ENCODE measurements at regions not wholly inside any gene's neighbourhood (a gene's known extent, or its start where the extent isn't known, plus 50 kb on each side); places are given as distances from the start of the nearest gene placed in this dataset.
"Not testable (repeated sequence)": the region's sequence is repeated elsewhere in the genome, so short reads cannot be mapped to it uniquely, and the experiment has no call there.

DNA sequence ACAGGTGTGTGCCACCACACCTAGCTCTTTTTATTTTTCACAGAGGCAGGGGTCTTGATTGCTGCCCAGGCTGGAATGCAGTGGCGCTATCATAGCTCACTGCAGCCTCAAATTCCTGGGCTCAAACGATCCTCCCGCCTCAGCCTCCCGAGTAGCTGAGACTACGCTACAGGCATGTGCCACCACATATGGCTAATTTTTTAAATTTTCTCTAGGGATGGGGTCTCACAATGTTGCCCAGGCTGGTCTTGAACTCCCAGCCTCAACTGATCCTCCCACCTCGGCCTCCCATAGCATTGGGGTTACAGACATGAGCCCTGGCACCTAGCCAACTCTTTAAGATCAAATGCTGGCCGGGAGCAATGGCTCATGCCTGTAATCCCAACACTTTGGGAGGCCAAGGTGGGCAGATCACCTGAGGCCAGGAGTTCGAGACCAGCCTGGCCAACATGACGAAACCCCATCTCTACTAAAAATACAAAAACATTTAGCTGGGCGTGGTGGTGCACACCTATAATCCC lies 50.6 kb upstream of the MYL10 start:
- DNase-seq, result not testable (repeated sequence)

DNA sequence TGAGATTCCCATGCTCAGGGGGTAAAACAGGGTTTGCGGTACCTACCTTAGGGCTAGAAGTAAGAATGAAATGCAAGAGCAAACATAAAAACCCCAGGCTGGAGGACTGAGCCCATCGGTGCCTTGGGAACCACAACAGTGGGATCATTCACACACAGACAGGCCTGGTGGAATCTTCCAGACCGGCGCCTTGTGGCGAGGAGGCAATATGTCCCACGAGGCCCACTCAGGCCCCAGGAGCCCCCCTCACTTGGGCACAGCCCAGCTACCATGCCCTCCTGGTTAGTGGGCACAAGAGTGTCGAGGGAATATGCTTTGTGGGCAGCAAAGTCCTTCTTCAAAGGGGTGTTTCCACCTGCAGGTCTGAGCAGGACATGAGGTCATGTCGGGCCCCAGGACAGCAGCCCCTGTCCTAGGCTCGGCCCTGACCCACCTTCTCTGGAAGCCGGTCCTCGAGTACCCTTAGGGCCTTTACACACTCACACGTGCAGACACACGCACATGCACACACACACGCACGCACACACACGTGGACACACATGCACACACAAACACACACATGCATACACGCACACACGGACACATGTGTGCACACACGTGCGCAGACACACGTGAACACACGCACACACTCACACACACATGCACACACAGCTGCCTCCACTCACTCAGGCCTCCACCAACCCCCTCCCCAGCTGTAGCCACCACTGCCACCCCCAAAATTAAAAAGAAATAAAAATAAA lies 51.5 kb upstream of the MYL10 start:
- no peak for DNase-seq

DNA sequence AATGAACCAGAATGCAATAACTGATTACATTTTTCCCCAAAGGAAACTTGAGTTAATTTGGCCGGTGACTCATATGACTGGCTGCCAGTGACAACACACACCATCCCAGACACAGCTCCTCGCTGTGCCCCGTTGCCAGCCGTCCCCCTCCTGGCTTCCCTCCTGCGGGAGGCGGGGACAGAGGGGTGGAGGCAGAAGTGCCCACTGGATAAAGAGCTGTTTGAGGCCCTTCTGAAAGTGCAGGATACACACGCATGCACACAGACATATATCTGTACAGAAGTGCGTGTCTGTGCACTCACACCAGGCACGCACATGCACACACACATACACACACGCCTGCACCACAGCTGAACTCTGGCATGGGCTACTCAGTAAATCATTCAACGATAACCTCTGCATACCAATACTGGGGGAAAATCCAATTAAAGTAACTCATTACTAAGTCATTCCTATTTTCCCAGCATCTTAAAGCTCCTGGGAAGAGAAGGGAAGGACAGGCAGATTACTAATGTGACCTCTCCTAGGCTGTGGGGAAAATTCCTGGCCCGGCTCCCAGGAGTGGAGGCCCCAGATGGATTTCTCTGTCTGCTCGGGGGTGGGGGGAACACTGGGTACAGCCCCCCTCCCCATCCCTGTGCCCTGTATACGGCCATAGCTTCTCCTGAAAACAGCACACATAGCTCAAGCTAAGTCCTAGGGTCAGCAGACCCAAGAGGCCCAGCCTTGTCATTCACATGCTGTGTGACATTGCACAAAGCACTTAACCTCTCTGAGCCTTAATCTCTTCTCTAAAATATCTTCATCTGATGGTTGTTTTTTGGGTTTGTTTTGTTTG lies 52.3 kb upstream of the MYL10 start:
- DNase-seq, result peak; percentile 99

DNA sequence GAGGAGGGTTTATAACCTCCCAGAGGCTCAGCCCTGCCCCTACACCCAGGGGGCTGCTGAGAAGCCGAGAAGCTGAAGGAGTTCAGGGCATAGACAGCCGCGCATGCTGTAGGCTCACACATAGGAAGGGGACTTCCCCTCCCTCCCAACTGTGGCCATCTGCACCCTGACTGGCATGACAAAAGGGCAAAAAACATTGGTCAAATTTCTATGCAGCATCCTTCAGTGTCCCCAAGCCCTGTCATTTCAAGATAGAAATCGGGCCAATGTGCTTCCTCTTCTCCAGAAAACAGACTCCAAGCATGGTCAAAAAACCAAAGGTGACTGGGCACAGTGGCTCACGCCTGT lies 55.9 kb upstream of the MYL10 start:
- no peak for DNase-seq

DNA sequence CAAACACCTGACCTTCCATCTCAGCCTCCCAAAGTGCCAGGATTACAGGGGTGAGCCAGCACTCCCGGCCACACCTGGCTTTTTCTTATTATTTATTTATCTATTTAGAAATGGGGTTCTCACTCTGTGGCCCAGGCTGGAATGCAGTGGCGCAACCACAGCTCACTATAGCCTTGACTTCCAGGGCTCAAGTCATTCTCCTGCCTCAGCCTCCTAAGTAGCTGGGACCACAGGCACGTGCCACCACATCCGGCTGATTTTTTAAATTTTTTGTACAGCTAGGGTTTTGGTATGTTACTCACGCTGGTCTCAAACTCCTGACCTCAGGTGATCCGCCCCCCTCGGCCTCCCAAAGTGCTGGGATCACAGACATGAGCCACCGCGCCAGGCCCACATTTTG lies 56.9 kb upstream of the MYL10 start:
- DNase-seq, result no peak

DNA sequence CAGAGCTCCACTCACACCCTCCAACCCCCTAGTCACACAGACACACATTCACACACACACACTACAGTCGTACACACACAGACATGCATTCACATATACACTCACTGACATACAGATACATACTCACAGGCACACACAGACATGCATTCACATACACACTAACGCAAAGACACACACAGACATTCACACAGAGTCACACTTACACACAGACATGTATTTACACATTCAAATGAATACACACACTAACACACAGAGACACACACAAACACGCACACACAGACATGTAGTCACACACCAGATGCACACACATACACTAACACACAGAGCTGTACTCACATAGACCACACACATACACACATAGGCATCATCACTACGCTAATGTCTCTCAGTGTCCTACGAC lies 58.0 kb upstream of the MYL10 start:
- DNase-seq, result no peak

DNA sequence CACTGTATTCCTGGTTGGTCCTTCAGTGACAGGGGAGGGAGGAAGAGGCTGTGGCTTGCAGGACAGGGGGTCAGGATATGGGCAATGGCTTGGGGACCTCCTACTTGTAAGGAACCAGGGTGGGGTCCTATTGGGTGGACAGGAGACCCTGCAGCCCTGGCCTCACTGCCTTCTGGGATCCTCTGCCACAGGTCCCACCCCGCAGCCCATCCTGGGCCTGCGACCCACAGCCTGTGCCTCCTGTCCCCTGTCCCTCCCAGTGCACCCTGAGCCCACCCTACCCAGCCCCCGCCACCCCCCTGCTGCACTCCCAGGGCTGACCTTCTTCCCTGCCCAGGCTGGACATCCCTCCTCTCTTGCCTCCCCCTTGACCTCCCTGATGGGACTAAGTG lies 58.7 kb upstream of the MYL10 start:
- DNase-seq, result no peak

DNA sequence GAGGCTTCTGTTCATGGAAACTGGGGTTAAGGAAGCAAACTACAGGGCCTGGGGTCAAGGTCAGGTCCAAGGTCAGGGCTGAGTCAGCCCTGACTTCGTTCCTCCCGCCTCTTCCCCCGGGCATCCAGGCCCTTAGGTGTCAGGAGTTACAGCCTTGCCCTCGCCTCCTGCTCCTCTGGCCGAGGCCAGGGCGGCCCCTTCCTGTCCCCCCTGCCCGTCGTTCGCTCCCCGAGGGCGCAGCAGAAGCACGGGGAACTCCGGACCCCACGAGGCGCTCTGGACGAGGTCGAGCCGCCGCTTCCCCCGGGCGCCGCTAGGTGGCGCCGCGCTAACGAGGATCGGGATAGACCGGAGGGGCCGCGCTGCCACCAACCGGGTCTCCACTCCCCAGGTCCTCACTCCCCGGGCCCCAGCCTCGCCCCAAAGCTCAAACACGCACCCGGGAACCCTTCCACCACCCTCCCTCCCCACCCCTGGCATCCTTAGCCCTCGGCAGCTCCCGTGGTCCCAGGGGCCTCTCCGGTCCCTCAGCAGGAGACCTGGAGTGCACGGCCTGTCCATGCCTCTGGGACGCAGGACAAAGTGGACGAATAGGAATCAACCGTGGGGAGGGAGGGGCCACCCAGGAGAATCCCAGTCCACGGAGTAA lies 59.2 kb upstream of the MYL10 start:
- peak; percentile 23 for DNase-seq

DNA sequence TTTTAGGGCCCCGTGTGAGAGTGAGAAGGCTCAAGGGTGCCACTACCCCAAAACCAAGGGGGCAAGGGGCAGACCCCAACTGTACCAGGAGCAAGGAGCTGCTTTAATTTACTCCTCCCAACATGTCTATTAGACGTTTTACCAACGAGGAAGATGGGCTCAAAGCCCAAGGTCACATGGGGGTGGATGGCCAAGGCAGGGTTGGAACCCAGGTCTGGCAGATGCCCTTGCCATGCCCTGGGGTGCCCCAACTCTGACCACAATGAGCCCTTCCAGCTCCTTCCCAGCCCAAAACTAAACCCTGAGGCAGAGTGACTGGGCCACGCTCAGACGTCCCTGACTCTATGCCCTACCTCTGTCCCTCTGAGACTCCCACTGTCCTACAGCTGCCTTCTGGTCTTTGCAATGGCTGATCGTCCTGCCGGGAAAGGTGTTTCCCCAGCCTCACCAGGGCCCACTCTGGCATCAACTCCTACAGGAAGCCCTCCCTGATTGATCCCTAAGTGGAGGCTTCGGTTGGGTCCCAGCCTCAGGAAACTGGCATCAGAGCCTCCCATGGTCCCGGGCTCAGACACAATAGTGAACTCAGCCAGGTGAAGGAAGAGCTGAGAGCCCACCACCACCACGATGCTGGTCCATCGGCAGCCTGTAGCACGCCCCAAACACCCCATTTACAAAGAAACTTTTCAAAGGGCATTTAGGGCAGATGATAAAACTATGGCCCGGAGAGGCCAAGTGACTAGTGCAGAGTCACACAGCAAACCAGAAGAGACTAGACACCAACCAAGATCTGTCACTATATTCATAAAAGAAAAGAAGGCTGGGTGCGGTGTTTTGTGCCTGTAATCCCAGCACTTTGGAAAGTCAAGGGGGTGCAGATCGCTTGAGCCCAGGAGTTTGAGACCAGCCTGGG lies 60.2 kb upstream of the MYL10 start:
- no peak for DNase-seq

DNA sequence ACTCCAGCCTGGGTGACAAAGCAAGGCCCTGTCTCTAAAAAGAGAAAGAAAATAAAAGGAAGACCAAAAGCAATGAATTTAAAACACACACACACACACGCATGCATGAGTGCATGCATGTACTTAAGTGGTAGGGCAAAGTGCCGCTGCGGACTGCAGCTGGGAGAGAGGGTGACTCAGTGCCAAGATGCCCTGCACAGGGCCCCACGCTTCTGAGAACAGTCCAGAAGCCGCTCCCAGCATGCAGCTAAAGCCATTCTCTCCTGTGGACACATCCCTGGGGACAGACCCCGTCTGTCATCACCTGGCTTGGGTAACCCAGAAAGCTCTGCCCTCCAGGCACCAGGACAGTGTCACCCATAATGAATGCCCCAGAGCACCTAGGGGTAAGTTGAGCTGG lies 61.0 kb upstream of the MYL10 start:
- no peak for DNase-seq

DNA sequence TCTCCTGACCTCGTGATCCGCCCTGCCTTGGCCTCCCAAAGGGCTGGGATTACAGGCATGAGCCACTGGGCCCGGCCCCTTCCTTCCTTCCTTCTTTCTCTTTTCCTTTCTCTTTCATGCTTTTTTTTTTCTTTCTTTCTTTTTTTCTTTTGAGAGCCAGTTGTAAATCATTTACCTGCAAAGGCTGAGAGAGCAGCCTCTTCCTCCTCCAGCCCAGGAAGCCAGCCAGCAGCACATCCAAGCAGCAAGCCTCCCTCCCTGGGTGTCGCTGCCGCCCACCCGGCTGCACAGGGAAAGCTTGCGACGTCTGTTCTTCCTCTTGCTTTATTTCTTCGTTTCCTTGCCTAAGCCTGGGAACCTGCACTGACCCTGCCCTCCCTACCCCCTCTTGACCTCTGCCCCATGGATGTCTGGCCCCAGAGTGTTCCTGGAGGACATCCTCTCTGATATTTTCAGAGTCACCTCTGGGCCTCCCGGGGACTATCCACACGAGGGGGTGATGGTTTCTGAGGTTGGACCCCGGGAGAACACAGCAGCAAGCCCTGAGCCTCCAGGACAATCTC lies 62.8 kb upstream of the MYL10 start:
- DNase-seq, result peak; percentile 76

DNA sequence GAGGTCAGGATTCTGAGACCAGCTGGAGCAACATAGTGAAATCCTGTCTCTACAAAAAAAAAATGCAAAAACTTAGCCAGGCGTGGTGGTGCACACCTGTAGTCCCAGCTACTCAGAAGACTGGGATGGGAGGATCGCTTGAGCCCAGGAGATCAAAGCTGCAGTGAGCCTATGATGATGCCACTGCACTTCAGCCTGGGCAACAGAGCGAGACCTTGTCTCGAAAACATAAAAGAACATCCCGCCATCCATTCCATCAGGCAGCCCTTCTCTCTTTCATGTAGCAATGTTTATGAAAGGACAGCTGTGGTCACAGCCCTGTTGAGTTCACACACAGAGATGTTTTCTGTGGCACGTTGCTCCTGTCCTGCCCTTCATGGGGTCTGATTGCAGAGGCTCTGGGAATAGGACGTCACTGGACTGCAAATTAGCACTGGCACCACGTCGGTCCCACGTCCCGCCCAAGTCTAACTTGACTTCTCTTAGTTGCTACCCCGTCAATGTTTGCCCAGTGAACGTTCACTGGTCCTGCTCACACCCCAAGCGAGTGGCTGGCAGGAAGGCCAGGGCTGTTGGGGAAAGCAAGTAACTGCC lies 64.5 kb upstream of the MYL10 start:
- no peak for DNase-seq

DNA sequence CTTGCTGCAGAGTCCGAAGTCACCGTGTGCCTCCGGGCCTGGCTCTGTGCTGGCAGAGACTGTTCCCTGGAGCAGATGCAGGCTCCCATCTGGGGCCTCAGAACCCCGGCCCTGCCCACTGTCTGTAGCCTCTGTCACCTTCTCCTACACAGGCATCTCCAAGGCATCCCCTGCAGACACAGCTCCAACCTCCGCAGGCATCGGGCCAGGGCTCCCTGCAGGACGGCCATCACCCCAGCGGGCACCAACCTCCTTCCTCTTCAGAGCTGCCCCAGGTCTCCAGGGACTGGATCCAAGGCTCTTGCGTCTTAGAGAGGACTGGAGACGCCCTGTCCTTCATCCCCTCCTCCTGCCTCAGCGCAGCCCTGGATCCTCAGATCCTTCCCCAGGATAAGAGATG lies 69.9 kb upstream of the MYL10 start:
- no peak for DNase-seq

DNA sequence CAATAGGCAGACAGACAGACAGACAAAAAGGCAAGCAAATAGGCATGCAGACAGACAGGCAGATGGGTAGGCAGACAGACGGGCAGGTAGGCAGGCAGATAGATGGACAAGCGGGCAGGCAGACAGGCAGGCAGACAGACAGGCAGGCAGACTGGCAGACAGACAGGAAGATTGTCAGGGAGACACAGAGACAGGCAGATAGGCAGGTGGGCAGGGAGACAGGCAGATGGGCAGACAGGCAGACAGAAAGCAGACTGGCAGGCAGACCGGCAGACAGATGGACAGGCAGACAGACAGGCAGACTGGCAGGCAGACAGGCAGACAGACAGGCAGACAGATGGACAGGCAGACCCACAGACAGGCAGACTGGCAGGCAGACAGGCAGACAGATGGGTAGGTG lies 70.3 kb upstream of the MYL10 start:
- no peak for DNase-seq

DNA sequence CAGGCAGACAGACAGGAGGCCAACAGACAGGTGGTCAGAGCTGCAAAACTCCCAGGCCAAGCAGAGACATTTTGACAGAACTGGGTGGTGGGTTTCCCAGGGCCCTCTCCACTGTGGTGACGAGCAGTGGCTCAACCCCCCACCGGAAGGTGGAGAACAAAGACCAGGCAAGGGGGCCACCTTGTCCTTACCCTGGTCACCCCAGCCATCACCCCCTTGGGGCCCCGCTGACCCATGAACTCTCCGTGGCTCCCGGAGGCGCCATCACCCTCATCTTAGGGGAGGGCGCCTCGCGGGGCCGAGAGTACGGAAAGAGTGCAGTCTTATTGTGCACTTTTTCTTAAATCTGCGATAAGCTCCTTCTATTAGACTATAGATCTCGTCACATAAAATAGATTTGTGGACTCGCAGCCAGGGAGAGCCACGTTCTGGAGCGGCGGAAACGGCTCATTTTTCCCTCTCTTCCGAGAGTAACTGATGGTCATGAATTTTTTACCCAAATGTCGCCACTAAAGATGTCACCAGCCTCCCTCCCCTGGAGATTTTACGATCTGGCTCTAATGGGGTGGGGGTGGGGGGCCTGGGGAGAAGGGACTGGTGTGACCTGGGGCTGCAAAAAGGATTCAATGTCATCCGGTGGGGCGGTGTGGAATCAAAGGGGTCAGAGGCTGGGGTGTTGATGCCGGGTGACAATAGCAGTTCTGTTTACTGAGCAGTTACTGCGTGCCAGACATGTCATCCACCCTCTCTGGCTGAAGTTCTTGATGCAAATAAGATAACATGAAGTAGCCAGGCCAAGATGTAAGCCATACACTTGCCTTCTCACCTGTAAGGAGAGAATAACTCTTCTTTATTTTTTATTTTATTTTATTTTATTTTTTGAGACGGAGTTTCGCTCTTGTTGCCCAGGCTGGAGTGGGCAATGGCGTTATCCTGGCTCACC lies 71.1 kb upstream of the MYL10 start:
- DNase-seq, result no peak

DNA sequence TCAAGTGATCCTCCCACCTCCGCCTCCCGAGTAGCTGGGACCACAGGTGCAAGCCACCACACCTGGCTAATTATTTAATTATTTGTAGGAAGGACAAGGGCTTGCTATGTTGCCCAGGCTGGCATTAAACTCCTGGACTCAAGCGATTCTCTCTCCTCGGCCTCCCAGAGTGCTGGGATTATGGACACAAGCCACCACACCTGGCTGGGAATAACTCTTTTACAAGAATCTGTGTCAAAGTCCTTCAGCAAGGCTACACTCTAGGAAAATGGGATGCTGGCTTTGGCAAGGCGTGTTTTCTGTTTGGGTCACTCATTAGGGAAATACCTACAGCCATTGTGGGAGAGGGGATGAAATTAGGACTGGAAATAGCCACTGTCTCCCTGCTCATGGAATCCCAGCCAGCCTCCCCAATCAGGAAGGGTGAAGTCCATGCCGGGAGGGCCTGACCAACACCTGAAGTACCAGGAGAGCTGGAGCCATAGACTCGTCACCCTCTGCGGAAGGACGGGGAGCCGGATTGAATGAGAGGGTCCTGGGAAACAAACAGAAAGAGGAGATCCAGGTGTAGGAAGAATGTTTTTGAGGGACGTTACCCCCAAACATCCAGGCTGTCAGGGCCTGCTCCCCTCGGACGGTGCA lies 72.2 kb upstream of the MYL10 start:
- no peak for DNase-seq

DNA sequence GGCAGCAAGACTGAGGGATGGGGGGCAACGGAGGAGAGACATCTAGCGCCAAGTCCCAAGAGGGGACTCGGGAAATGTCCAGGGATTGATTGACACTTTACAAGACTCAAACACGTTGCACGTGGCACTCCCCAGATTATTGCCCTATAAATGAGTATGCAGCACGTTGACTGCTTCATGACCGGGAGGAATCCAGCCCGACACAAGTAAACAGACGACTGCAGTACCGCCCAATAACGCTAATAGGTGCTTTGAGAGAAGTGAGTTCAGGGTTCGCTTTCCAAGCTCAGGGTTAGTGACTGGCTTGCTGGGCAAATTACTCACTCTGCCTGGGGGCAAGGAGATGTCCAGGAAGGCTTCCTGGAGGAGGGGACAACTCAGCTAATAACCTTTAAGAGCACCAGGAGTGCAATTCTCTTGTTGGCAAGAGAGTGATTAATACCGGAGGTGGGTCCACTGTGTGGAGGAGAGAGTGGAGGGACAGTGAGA lies 73.3 kb upstream of the MYL10 start:
- DNase-seq, result no peak

DNA sequence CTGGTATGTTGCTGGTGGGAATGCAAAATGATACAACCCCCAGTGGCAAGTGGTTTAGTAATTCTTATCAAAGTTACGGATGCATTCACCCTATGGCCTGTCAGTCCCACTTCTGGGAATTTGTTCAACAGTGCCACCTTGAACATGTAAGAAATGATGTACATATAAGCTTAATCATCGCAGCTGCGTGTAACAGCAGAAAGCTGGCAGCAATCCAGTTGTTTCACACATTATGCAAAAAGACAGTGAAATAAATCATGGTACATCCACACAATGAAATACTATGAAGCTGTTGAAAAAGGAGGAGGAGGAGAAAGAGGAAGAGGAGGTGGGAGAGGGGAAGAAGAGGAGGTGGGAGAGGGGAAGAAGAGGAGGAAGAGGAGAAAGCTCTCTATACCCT lies 76.2 kb upstream of the MYL10 start:
- no peak for DNase-seq

DNA sequence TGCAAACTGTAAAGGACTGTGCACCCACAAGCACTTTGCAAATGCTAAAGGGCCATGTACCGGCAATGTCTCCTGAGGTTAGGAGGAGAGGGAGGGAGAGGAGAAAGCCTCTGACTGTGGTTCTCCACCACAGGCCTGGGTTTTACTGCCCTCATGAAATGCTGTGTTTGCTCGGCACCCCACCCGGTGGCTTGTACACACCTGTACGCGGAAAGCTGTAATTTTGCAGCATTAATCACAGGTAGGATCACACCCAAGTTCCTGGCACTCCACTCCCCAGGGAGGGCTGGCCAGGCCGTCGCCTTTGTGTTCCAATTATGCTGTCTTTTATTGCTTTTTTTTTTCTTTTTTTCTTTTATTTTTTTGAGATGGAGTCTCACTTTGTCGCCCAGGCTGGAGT lies 78.5 kb upstream of the MYL10 start:
- DNase-seq, result no peak

DNA sequence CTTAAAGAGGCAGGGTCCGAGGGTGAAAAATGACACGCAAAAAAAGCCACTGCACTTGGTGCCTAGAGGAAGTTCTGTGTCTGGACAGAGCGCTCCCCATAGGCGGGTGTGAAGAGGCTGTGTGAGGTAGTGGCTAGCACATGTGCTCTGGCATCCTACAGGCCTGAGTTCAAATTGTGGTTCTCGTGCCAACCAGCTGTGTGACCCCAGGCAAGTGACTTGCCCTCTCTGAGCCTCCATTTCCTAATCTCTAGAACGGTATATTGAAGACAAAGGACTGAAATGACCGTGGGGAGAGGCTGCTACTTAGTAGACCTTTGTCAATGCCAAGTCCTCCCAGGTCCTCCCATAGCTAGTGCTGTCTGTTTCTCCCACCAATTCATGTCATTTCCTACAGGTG lies 79.1 kb upstream of the MYL10 start:
- no peak for DNase-seq
